GM23338 (cell line): ENCODE measurements at regions not wholly inside any gene's neighbourhood (a gene's known extent, or its start where the extent isn't known, plus 50 kb on each side); places are given as distances from the start of the nearest gene placed in this dataset.

Experiments used
- ATAC-seq: fragments of 200-7000 bp; cut with Tn5 transposase; 3 replicates; pipeline ENCODE4 v1.9.1; 2020
- DNase-seq: peaks from one replicate; pipeline ENCODE4 v3.0.0-alpha.2; 2015; ENCODE audit warnings: low spot score
- H2AFZ ChIP-seq: fragments of 200-600 bp; sonication (generic); 2 replicates; pipeline ENCODE4 v1.8.0; 2016; ENCODE audit warnings: antibody characterized with exemption, mild to moderate bottlenecking, moderate library complexity
- H3F3A ChIP-seq: fragments of 200-600 bp; sonication (generic); replicated peaks from 2 replicates; pipeline ENCODE4 v1.8.0; 2017; ENCODE audit warnings: antibody characterized with exemption, mixed run types, low read depth
- H3K27ac ChIP-seq: fragments of 200-600 bp; sonication (generic); 2 replicates; pipeline ENCODE4 v1.6.1; 2016; ENCODE audit warnings: low read depth
- H3K27me3 ChIP-seq: fragments of 200-600 bp; sonication (generic); 2 replicates; pipeline ENCODE4 v1.8.0; 2016; ENCODE audit warnings: mild to moderate bottlenecking, mixed run types, moderate library complexity; ENCODE audit not compliant: insufficient read depth
- H3K36me3 ChIP-seq: fragments of 200-600 bp; sonication (generic); 2 replicates; pipeline ENCODE4 v1.8.0; 2016; ENCODE audit warnings: mild to moderate bottlenecking; ENCODE audit not compliant: insufficient read depth
- H3K4me1 ChIP-seq: fragments of 200-600 bp; sonication (generic); 2 replicates; pipeline ENCODE4 v1.8.0; 2016; ENCODE audit warnings: mild to moderate bottlenecking, moderate library complexity; ENCODE audit not compliant: insufficient read depth
- H3K4me2 ChIP-seq: fragments of 200-600 bp; sonication (generic); 2 replicates; pipeline ENCODE4 v1.7.1; 2017; ENCODE audit warnings: mixed run types
- H3K4me3 ChIP-seq: fragments of 200-600 bp; sonication (generic); 2 replicates; pipeline ENCODE4 v1.6.1; 2016; ENCODE audit warnings: mixed run types
- H3K79me2 ChIP-seq: fragments of 200-600 bp; sonication (generic); replicated peaks from 2 replicates; pipeline ENCODE4 v1.8.0; 2017; ENCODE audit warnings: mild to moderate bottlenecking; ENCODE audit not compliant: insufficient read depth
- H3K9me2 ChIP-seq: fragments of 200-600 bp; sonication (generic); 2 replicates; pipeline ENCODE4 v1.8.0; 2017; ENCODE audit not compliant: insufficient read depth
- H4K20me1 ChIP-seq: fragments of 200-600 bp; sonication (generic); replicated peaks from 2 replicates; pipeline ENCODE4 v1.8.0; 2017; ENCODE audit warnings: mild to moderate bottlenecking; ENCODE audit not compliant: insufficient read depth
- H3K27ac Mint-ChIP-seq: 2 replicates; pipeline ENCODE4 v1.8.0; 2020; ENCODE audit warnings: inconsistent platforms, mild to moderate bottlenecking, moderate library complexity, mixed read lengths
- H3K27me3 Mint-ChIP-seq: 3 replicates; pipeline ENCODE4 v1.8.0; 2022; ENCODE audit warnings: low read depth, mild to moderate bottlenecking, moderate library complexity, mixed read lengths, inconsistent platforms; ENCODE audit not compliant: insufficient read depth, poor library complexity
- H3K36me3 Mint-ChIP-seq: 3 replicates; pipeline ENCODE4 v1.8.0; 2021; ENCODE audit warnings: low read depth, mild to moderate bottlenecking, inconsistent platforms, moderate library complexity, mixed read lengths
- H3K4me1 Mint-ChIP-seq: 3 replicates; pipeline ENCODE4 v1.8.0; 2020; ENCODE audit warnings: mild to moderate bottlenecking, inconsistent platforms, mixed read lengths
- H3K4me3 Mint-ChIP-seq: 3 replicates; pipeline ENCODE4 v1.8.0; 2021; ENCODE audit warnings: moderate library complexity, mild to moderate bottlenecking, inconsistent platforms, mixed read lengths
- H3K9me3 Mint-ChIP-seq: 3 replicates; pipeline ENCODE4 v1.8.0; 2020; ENCODE audit warnings: moderate library complexity, mild to moderate bottlenecking, inconsistent platforms, mixed read lengths
- ETS1 ChIP-seq: IDR thresholded peaks from 2 replicates; pipeline ENCODE4 v1.6.1; 2016; ENCODE audit warnings: antibody characterized with exemption
- EZH2 ChIP-seq: fragments of 200-600 bp; sonication (generic); IDR thresholded peaks from one replicate; pipeline ENCODE4 v1.8.0; 2017; ENCODE audit warnings: antibody characterized with exemption, mild to moderate bottlenecking, low read depth; ENCODE audit not compliant: unreplicated experiment
- EZH2phosphoT487 ChIP-seq: fragments of 200-600 bp; sonication (generic); IDR thresholded peaks from one replicate; pipeline ENCODE4 v1.8.1; 2018; ENCODE audit warnings: antibody characterized with exemption; ENCODE audit not compliant: unreplicated experiment
- JUNB ChIP-seq: IDR thresholded peaks from one replicate; pipeline ENCODE4 v1.6.1; 2016; ENCODE audit warnings: antibody characterized with exemption; ENCODE audit not compliant: unreplicated experiment
- NANOG ChIP-seq: IDR thresholded peaks from 2 replicates; pipeline ENCODE4 v1.6.1; 2016; ENCODE audit warnings: antibody characterized with exemption, borderline replicate concordance
- POLR2AphosphoS5 ChIP-seq: IDR thresholded peaks from 2 replicates; pipeline ENCODE4 v1.6.1; 2016; ENCODE audit warnings: antibody characterized with exemption, low read depth
- REST ChIP-seq: IDR thresholded peaks from one replicate; pipeline ENCODE4 v1.6.1; 2018; ENCODE audit warnings: antibody characterized with exemption; ENCODE audit not compliant: unreplicated experiment
- STAT1 ChIP-seq: IDR thresholded peaks from one replicate; pipeline ENCODE4 v1.6.1; 2016; ENCODE audit warnings: antibody characterized with exemption; ENCODE audit not compliant: unreplicated experiment
- ZNF114 ChIP-seq: fragments of 250-450 bp; sonication (Bioruptor Pico); IDR thresholded peaks from 2 replicates; pipeline ENCODE4 v1.5.0; 2020; ENCODE audit warnings: mild to moderate bottlenecking, moderate library complexity
- ZNF331 ChIP-seq: fragments of 250-450 bp; sonication (Bioruptor Pico); IDR thresholded peaks from 2 replicates; pipeline ENCODE4 v1.5.0; 2020; ENCODE audit warnings: low read depth, mild to moderate bottlenecking, moderate library complexity
- ZNF462 ChIP-seq: fragments of 250-450 bp; sonication (Bioruptor Pico); IDR thresholded peaks from 2 replicates; pipeline ENCODE4 v1.5.0; 2020; ENCODE audit warnings: mild to moderate bottlenecking, moderate library complexity

- no peak for TF ChIP-seq REST
- TF ChIP-seq NANOG = no peak
- no peak for TF ChIP-seq ZNF114 (CRISPR knock-in tag)
- no peak for TF ChIP-seq JUNB
These were observed 124.5 kb downstream of the PMAIP1 start (continued) for GRCh38 chr18:60024345-60024744.

GRCh38 chr18:60022671-60023276 is 123.0 kb downstream of the PMAIP1 start:
- H3K36me3 Mint-ChIP-seq = no peaks in the 10 kb centered on the region
- no peaks in the 10 kb centered on the region for H3K27me3 ChIP-seq
- H3K79me2 ChIP-seq = no peaks in the 10 kb centered on the region
- no peak overlapping the region for H3K4me3 ChIP-seq
- H3K36me3 ChIP-seq = no peaks in the 10 kb centered on the region
- no peak overlapping the region for H3K4me3 Mint-ChIP-seq
- DNase-seq = no peak
- H3K4me1 Mint-ChIP-seq = peaks cover 25% of the 10 kb centered on the region
- H3K4me1 ChIP-seq = peaks cover 10% of the 10 kb centered on the region
- H3K9me3 Mint-ChIP-seq = no peaks in the 10 kb centered on the region
- H2AFZ ChIP-seq = peak overlapping the region; percentile 45; the same call in 1 of the 2 replicates
- H3K4me2 ChIP-seq = no peak overlapping the region
- H4K20me1 ChIP-seq = no peaks in the 10 kb centered on the region
- no peaks in the 10 kb centered on the region for H3K9me2 ChIP-seq
- ATAC-seq = no peak
- TF ChIP-seq EZH2 = no peak
- no peak for TF ChIP-seq ETS1
- TF ChIP-seq ZNF331 (CRISPR knock-in tag) = no peak
- TF ChIP-seq POLR2AphosphoS5 = no peak
- no peak for TF ChIP-seq ZNF114 (CRISPR knock-in tag)
- no peak for TF ChIP-seq NANOG
- TF ChIP-seq ZNF462 = no peak
- TF ChIP-seq EZH2phosphoT487 = no peak
- TF ChIP-seq STAT1 = no peak
- TF ChIP-seq JUNB = no peak
- H3K27ac Mint-ChIP-seq = no peak overlapping the region
- no peak overlapping the region for H3K27ac ChIP-seq
- H3F3A ChIP-seq = no peaks in the 10 kb centered on the region
- peaks cover 2% of the 10 kb centered on the region for H3K27me3 Mint-ChIP-seq
